GM18870 (cell line): ENCODE measurements at regions not wholly inside any gene's neighbourhood (a gene's known extent, or its start where the extent isn't known, plus 50 kb on each side); places are given as distances from the start of the nearest gene placed in this dataset.

Experiments used
- ATAC-seq: cut with Tn5 transposase; IDR thresholded peaks from one replicate; pipeline ENCODE4 v1.9.1; 2021; ENCODE audit warnings: moderate library complexity; ENCODE audit not compliant: unreplicated experiment

DNA sequence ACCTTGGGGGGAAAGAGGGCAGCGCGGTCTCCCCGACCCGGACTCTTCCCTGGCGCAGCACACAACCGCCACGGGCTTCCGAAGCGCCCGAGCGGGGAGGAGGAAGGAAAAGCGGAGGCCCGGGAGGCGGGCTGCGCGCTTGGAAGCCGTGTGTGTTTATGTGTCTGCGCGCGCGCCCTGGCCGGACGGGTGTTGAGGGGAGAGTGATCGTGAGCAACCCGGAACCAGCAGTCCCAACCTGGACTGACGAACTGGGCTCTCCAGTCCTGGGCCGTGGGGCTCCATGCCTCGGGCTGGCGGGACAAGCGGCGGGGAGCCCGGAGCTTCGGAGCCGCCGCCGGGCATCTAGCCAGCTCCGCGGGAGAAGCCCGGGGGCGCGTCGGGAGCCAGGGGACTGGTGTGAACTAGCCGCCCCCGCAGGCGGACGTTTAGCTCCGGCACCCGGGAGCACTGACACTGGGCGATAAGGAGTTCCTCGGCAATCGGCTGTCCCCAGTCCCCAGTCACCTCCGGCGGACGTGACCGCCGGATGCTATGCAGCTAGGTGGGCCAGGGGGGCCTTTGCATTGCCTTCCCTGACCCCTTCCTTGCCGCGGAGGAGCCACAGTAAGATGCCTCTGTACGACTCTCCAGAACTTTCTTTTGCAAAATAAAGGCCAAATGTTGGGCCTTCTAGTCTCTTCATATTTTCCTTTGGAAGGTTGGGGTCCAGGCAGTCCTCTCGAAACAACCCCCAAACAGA, 74.8 kb upstream of the BCOR start:
- ATAC-seq = no peak

DNA sequence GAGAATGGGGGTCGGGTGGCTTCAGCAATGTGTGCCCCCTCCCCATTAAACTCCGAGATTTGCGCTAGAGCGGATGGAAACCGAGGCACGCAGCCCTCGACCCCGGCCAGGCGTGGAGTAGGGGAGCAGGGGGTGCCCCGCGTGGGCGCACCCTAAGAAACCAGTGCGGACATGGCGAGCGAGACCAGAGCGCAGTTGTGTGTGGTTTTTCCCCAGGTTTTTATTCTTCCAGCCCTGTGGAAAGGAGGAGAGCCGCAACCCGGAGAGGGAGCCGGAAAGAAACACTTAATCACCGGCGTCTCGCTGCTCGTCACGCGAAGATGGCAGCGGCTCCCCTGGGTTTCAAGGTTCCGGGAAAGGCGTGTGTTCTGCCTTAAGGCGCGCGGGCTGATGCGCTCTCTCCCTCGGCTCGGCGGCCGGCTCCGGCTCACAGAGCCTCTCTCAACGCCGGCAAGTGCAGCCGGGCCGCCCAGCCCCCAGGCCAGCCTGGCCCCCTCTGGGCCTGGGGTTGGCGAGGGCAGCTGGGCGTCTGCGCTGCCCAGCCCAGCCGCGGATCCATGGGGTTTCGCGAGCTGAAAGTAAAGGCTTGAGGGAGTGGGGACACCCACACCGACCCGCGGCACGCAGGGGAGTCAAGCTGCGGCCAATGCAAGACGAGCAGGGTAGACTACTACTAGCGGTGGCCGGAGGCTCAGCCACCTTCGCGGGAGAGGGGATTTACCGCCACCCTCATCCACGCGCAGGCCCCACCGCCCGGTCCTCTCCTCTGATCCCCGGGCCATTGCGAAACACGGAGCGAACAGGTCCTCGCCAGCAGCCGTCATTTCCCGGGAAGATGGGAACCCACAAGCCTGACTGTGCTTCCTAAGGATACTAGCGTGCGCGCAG, 74.0 kb upstream of the BCOR start:
- no peak for ATAC-seq

DNA sequence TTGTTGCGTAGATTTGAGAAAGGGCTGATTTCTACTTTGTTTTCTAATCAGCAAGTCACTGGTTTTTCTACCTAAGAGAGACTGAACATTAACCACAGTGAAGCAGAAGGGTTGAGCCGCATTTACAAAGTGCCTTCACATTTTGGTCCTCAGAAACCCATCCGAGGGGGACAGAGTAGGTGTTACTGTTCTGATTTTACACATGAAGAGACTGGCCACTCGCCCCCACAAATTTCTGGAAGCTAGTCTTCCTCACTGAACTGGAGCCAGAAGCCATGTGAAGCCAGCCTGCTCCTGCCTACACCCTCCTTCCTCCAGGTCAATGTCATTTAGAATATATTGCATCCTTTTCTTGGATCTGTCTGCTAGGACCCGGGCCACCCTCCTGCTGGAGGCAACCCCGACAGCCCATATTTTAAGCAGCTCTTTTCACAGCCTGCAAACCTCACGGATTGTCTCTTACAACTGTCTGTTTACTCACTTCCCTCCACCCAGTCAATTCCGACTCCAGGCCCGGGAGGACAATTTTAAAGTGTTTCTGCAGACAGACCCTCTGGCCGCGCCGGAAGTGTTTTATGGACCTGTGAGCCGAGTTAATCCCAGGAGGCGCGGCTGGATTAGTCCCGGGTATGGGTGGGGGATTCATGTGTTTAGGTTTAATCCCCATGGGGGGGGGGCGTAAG, 73.2 kb upstream of the BCOR start:
- no peak for ATAC-seq

DNA sequence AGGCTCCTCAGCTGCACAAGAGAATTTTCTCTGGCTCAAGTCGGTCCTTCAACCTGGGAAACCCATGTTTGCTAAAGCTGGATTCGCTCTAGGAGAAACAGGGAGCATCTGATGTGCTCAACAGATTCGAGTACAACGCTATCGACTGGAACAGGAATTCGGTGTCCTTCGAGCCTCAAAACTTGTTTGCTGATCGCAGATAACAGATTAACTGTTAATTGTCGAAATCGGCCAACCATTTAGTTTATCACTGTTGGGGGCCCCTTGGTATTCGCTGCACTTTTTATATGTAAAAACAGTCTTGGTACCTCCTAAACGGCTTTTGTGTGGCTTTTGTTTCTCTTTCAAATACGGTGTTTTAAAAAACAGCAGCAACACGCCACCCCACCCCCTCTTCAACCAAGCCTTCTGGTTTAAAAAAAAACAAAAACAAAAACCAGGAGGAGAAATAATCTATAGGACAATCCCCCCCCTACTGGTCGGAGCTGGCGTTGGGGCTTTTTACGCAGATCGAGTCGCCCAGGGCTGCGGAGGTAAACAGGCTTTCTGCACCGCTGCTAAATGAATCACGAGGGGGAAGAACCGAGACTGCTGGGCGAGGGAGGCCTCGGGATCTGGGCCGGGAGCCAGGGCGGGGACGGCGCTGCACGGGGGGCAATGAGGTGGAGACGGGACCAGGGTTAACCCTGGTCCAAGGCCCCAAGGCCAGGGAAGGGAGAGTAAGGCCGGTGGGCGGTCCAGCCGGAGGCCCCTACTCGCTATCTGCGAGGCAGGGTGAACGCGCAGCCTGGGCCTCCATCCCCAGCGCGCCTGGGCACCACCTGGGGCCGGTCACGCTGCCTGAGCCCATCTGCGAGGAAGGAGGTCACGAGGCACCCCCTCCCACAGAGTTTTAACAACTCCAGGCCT, 71.7 kb upstream of the BCOR start:
- ATAC-seq = no peak

DNA sequence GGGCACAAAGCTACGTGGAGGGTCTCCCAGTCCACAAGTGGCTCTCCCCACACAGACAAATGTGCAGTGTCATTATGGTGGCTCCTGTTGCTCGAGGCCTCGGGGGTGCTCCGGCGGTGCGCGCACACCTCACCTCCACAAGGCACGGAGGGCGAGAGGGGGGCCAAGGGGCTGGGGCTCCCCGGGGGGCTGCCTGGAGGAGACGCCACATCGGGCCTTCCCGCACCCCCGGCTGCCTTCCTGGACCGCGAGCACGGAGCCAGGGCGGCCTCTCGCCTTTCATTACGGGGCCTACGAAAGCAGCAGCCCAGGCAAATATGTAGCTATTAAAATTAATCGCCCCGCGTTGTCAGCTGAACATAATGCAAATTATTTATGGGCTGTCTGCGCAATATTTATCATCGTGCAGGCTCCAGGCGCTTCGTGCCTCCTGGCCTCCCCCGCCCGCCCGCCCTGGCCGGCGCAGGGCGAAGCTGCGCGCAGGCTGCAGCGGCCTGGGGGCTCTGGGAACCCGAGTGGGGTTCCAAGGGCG, 70.8 kb upstream of the BCOR start:
- ATAC-seq = no peak

DNA sequence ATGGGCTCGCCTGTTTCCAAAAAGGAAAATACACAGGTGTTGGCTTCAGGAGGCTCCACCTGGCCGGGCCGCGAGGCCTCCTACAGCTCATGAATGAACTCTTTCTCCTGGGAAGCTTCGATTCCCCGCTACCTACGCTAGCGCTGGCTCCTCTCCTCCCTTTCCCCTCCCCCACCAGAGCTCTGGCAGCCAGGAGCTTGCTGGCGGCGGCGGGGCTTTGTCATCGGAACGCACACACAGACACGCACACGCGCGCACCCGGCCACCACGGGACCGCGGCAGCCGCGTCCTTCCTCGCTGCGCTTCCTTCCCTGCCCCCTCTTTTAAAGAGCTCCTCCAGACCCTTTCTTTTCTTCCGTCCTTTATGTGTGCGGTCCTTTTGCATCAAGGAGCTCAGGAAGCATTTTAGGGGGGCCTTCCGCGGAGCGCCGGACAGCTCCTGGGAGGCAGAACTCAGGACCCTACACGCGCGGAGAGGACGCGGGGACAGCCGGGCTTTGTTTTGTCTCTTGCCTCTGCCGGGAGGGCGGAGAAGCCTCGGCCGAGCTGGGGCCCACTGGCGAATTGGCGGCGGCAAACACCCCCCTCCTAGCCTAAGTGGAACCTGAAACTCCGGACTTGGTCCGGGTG, 70.2 kb upstream of the BCOR start:
- ATAC-seq = no peak

DNA sequence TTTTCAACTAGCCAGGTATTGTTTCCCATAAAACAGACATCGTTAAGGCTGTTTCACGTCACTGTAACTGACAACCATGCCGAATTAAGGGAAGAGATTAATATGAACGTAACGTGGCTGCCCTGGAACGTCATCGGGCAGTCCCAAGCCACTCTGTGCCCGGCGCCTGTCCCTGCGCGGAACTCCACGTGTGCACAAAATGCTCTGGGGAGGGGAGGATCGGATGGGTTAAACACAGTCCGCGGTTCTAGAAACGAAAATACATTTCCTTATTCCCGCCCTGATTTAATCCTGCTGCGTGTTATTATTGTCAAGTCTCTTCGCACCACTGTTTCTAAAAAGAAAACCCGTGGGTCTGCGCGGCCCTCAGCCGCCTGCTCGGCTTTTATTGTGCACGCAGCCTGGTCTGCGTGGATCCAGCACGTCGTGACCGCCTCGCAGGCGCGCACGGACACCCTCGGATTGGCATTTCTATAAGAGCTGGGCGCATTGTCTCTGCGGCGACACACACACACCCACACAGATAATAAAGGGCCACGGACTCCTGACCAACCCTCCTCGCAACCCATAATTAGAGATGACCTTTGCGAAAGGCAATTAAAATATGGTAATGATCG, 69.6 kb upstream of the BCOR start:
- ATAC-seq = no peak

DNA sequence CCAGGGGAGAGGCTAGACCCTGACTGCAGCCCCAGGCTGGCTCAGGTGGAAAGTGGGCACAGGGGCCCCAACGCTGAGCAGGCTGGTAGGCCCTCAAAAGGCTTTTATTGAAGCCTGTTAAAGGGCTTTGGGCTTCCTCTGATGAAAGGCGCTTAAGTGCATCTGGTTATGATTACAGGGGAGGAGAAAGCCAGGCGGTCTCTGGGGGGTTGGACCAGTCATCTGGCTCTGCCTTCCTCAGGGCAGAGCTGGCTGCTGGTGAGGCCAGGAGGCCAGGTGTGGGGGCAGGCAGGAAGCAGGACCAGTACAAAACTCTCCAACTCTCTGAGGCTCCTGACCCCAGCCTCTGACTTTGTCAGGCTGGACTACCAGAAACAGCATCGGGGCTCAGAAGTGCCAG, 68.8 kb upstream of the BCOR start:
- no peak for ATAC-seq

DNA sequence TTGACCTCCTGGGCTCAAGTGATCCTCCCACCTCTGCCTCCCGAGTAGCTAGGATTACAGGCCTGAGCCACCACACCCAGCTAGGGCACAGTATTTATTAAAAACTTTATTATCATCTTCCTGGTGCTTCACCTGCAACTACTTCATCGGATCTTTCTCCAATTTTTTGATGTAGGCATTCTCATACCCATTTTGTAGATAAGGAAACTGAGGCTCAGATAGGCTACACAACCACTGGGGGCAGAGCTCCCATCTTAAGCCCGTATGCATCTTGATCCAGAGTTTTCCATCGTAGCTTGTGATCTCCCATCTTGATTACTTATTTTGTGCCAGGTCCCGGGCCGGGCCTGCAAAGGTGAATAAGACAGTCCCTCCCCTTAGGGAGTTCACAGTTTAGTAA, 68.1 kb upstream of the BCOR start:
- no peak for ATAC-seq

DNA sequence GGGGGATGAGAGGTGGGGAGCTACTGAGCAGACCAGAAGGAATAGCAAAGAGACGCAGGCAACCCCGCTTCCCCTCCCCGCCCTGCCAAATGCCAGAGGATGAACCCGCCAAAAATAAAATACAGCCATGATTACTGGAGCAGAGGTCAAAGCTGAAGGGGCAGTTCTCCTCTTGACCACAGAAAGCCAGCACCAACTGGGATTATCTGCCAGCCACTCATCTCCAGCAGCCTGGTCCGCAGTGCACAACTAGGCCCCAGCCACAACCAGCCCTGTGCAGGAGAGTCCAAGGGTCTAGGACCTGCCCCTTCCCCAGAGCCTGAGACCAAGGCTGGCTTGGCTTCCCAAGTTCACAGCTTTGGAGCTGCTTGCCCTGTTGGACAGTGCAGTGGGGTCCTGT, 67.4 kb upstream of the BCOR start:
- no peak for ATAC-seq

DNA sequence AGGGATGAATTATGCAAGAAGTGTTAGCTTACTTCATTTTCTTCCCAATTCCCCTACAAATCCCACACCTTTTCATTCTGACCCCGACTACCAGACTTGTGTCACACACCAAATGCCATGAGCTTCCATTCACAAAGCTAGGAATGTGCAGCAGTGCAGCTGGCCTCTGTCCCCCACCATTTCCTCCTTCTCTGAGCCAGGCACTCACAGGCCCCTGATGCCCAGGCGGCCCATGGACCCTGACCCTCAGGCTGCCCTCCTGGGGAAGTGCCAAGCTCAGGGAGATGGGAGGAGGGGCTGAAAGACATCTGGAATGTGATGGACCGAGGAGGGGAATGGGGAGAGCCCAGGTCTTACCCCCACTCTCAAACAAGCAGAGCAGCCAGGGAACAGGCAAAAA, 67.0 kb upstream of the BCOR start:
- no peak for ATAC-seq

DNA sequence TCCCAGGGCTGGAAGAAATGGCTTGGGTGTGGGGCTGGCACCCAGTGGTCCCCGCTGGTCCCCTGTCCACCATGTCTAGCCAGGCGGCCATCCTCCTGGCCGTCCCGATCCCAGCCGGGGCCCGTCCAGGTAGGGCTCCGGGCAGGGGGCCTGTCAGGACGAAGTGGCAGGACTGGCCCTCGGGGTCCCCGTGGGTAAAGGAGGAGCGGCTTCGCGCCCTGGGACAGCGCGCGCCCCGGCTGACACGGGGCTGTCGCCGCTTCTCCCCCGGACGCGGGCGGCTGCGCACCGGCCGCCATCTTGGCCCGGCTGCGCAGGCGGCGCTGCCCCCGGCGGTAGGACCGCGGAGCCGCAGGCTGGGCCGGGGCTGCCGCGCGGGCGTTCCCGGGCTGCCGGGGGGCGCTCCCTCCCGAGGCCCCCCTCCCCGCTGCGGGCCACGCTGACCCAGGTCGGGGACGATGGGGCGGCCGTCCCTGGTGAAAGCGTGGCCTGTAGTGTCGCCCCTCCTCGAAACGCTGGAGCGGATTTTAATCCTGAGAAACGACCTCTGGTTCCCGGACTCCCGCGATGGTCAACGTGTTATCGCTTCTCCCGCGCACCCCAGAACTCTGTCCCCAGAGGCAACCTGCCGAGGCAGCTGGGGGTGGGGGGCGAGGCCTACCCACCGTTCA, 60.4 kb upstream of the BCOR start:
- ATAC-seq = no peak

DNA sequence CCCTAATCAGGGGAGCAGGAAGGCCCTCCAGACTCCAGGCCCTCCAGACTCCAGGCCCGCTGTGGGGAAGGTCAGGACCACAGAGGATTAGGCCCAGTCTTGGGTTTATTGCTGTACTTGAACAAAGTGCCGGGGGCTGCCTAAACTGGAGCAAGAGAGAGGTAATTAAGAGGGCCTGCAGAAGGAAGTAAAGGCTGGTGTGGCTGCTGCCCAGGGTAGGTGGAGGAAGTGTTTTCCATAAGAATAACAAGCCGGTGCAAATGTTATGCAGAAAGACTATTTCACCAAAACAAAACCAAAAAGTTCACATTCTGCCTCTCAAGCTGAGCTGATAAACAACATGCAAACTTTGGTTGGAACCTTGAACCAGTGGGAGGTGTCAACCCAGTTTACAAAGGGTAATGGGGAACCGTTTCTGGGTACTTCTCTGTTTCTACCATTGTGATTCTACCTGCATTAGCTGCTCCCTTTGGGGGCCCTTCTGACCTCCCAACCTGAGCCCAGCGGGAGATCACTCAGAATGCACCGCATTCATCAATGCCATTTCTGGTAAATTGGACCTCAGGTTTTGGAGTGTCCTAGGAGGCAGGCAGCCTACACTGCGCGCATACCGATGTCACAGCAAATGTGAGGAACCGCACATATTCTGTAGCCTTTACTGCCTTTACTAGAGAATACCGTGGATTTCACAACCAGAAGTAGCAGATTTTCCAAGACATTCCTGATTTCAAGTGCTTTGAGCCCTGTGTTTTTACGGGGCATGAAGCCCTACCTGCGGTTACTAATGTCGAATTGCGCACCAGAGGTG, 59.7 kb upstream of the BCOR start:
- ATAC-seq = no peak

DNA sequence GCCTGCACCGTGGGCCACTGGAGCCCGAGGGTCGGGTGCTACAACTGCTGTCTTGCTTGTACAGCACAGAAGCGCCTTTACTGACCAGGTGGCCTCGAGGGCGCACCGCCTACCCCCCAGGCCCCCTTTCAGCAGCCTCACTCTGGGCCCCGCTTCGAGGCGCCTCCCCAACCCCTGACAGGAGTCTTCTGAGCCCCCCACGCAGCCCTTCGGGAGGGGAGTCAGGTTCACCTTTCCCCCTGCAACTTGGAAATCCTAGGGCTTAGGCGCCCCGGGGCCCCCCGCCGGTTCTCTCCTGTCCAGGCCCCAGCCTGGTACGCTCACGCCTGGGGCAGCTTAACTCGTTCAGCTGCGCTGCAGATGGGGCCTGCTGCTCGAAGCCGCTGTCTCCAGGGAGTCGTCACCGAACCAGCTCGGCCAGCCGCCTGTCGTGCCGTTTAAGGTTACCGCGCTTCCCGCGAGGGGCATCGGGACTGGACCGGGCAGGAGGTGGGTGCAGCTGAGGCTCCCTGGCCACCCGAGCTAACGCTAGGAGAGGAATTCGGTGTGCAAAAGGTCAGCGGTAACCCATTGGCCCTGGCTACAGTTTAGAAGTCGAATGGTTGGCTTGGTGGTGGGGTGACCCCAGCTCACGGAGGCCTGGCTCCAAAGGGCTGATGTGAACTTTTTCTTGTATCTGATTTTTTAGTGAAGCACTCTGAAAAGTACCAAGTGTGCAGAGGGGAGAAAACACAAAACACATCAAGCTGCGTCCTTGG, 58.9 kb upstream of the BCOR start:
- ATAC-seq = no peak

DNA sequence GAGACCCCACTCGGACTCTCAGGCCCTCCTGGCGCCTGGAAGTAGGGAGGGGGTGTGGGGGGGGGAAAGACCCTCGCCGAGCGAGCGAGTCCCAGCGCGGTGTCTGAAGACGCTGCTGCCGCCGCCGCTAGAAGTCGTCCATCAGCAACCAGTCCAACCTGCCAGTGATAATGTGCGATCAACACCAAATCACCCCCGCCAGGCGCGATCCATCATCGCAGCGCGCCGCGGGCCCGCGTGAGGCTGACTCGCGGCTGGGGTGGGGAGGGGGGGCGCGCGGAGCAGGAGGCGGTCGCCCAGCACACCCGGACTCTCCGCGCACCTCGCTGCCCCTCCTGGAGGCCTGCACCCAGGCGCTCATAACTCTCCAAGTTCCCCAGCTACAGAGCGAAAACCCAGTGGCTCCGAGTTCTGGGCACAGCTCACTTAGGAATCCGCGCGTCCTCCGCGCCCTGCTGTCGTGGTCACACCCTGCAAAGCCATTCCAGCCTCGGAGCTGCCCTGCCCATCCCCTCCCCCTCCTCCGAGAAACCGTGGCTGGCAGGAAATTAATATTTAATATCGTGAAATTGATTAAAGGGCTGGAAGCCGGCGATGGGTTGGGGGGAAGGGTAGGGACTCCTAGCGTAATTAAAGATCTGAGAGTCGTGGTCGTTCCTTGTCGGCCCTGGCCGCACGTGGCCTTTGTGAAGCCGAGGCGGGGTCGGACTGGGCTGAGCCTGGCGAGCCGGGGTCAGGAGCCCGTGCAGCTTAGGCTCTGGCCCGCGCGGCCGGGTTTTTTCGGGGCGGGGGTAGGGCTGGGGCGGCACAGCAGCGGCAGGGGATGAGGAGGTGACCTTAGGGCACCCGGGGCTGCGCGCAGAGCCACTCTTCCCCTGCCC, 58.1 kb upstream of the BCOR start:
- ATAC-seq = no peak

DNA sequence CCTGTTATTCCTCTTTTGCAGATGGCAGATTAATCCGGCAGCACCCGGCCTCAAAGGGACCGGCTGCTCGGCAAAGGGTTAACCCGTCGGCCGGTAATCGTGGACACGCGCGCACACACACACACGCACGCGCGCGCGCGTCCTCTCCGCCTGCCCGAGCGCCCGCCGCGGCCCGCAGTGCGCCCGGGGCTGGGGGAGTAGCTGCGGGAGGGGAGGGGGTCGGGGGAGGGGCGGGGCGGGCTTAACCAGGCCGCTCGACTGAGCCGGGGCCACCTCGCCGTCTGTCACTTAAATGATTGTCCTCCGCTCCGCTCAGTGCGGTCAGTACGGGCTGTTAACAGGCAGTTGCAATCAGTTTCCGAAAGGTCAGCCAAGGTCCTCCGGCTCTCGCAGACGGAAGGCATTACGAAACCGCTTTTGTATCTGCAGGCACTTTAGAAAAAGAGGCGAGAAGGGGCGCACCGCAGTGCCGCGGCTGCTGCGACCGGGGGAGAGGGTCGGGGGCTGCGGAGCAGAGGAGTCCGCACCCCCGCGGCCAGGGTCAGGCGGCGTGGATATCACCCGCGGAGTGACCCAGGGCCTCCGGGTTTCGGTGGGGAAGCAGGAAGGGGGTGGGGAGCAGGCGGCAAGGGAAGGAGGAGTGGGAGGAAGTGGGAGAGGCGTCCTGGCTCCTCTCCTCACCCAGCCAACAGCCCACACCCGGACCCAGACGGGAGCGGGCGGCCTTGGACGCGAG, 57.3 kb upstream of the BCOR start:
- ATAC-seq = no peak
